Karpas-422 (cell line): ENCODE measurements at regions not wholly inside any gene's neighbourhood (a gene's known extent, or its start where the extent isn't known, plus 50 kb on each side); places are given as distances from the start of the nearest gene placed in this dataset.

Experiments
- DNase-seq: peaks from one replicate; pipeline ENCODE4 v3.0.0-alpha.2; 2015
- H2AFZ ChIP-seq: fragments of 200-600 bp; sonication (generic); 2 replicates; pipeline ENCODE4 v1.6.1; 2014; ENCODE audit warnings: antibody characterized with exemption, low read length, mixed read lengths
- H3K27ac ChIP-seq: fragments of 200-600 bp; sonication (generic); 2 replicates; pipeline ENCODE4 v1.5.1; 2014; ENCODE audit warnings: mild to moderate bottlenecking, low read length, moderate library complexity
- H3K27me3 ChIP-seq: fragments of 200-600 bp; sonication (generic); 2 replicates; pipeline ENCODE4 v1.6.1; 2014; ENCODE audit warnings: low read length, mixed read lengths
- H3K36me3 ChIP-seq: fragments of 200-600 bp; sonication (generic); 2 replicates; pipeline ENCODE4 v1.6.1; 2014; ENCODE audit warnings: low read length, mixed read lengths; ENCODE audit not compliant: insufficient read depth
- H3K4me1 ChIP-seq: fragments of 200-600 bp; sonication (generic); 2 replicates; pipeline ENCODE4 v1.6.1; 2014; ENCODE audit warnings: mild to moderate bottlenecking, low read length, mixed read lengths
- H3K4me2 ChIP-seq: fragments of 200-600 bp; sonication (generic); 2 replicates; pipeline ENCODE4 v1.6.1; 2014; ENCODE audit warnings: low read length, low read depth, mild to moderate bottlenecking; ENCODE audit not compliant: poor library complexity, severe bottlenecking
- H3K4me3 ChIP-seq: fragments of 200-600 bp; sonication (generic); 2 replicates; pipeline ENCODE4 v1.5.1; 2014; ENCODE audit warnings: mild to moderate bottlenecking, antibody characterized with exemption, low read length, mixed read lengths
- H3K79me2 ChIP-seq: fragments of 200-600 bp; sonication (generic); 2 replicates; pipeline ENCODE4 v1.6.1; 2014; ENCODE audit warnings: mild to moderate bottlenecking, low read length, mixed read lengths
- H3K9ac ChIP-seq: fragments of 200-600 bp; sonication (generic); 2 replicates; pipeline ENCODE4 v1.6.0; 2014; ENCODE audit warnings: low read length
- H3K9me2 ChIP-seq: fragments of 200-600 bp; sonication (generic), shearing (Covaris generic); replicated peaks from 2 replicates; pipeline ENCODE4 v1.6.0; 2014; ENCODE audit warnings: mild to moderate bottlenecking, low read length, moderate library complexity; ENCODE audit not compliant: insufficient read depth
- H3K9me3 ChIP-seq: fragments of 300-700, 200-600 bp; sonication (generic); 2 replicates; pipeline ENCODE4 v1.6.1; 2014; ENCODE audit warnings: low read length, mixed read lengths
- H4K20me1 ChIP-seq: fragments of 200-600 bp; sonication (generic); 2 replicates; pipeline ENCODE4 v1.6.1; 2014; ENCODE audit warnings: mild to moderate bottlenecking, antibody characterized with exemption, low read length, low read depth; ENCODE audit not compliant: insufficient read depth

GRCh38 chr10:54880996-54881395 lies 80.0 kb upstream of the PCDH15 start:
- H3K4me2 ChIP-seq = no peak overlapping the region
- H3K4me1 ChIP-seq = no peaks in the 10 kb centered on the region
- H4K20me1 ChIP-seq = no peaks in the 10 kb centered on the region
- peaks cover 8% of the 10 kb centered on the region for H3K9me3 ChIP-seq
- no peak overlapping the region for H3K4me3 ChIP-seq
- H3K27me3 ChIP-seq = no peaks in the 10 kb centered on the region
- H2AFZ ChIP-seq = no peak overlapping the region
- no peak for DNase-seq
- H3K36me3 ChIP-seq = no peaks in the 10 kb centered on the region
- no peak overlapping the region for H3K27ac ChIP-seq
- H3K9me2 ChIP-seq = no peaks in the 10 kb centered on the region
- no peaks in the 10 kb centered on the region for H3K79me2 ChIP-seq
- H3K9ac ChIP-seq = no peak overlapping the region

- no peak overlapping the region for H2AFZ ChIP-seq
- no peak for DNase-seq
- H3K9me3 ChIP-seq = peaks cover 33% of the 10 kb centered on the region
- H4K20me1 ChIP-seq = no peaks in the 10 kb centered on the region
- no peak overlapping the region for H3K4me2 ChIP-seq
- H3K9me2 ChIP-seq = no peaks in the 10 kb centered on the region
- no peak overlapping the region for H3K9ac ChIP-seq
- H3K27ac ChIP-seq = no peak overlapping the region
- H3K79me2 ChIP-seq = no peaks in the 10 kb centered on the region
- H3K27me3 ChIP-seq = no peaks in the 10 kb centered on the region
- no peaks in the 10 kb centered on the region for H3K4me1 ChIP-seq
- no peak overlapping the region for H3K4me3 ChIP-seq
- no peaks in the 10 kb centered on the region for H3K36me3 ChIP-seq
Measured at GRCh38 chr10:54869022-54869421, 68.0 kb upstream of the PCDH15 start.

- no peak overlapping the region for H2AFZ ChIP-seq
- H4K20me1 ChIP-seq = no peaks in the 10 kb centered on the region
- no peak overlapping the region for H3K27ac ChIP-seq
- no peaks in the 10 kb centered on the region for H3K27me3 ChIP-seq
- no peaks in the 10 kb centered on the region for H3K4me1 ChIP-seq
- no peak for DNase-seq
- peaks cover 37% of the 10 kb centered on the region for H3K9me3 ChIP-seq
- H3K9ac ChIP-seq = no peak overlapping the region
- H3K36me3 ChIP-seq = no peaks in the 10 kb centered on the region
- no peak overlapping the region for H3K4me2 ChIP-seq
- no peaks in the 10 kb centered on the region for H3K9me2 ChIP-seq
- no peaks in the 10 kb centered on the region for H3K79me2 ChIP-seq
- no peak overlapping the region for H3K4me3 ChIP-seq
Measured at GRCh38 chr10:54866666-54867065, 65.6 kb upstream of the PCDH15 start.

- Histone ChIP-seq H3K4me2 (no peak overlapping the region), H4K20me1 (no peaks in the 10 kb centered on the region), H3K9me2 (no peaks in the 10 kb centered on the region), H3K79me2 (no peaks in the 10 kb centered on the region), H3K4me3 (no peak overlapping the region), H3K27me3 (no peaks in the 10 kb centered on the region), H3K27ac (no peak overlapping the region), H3K9ac (no peak overlapping the region), H2AFZ (no peak overlapping the region), H3K36me3 (no peaks in the 10 kb centered on the region), H3K9me3 (peaks cover 28% of the 10 kb centered on the region), H3K4me1 (no peaks in the 10 kb centered on the region)
- no peak for DNase-seq
Measured at GRCh38 chr10:54854843-54855242, 53.8 kb upstream of the PCDH15 start.

GRCh38 chr10:54854389-54854788 lies 53.4 kb upstream of the PCDH15 start:
- DNase-seq = no peak
- H3K4me2 ChIP-seq = no peak overlapping the region
- no peaks in the 10 kb centered on the region for H4K20me1 ChIP-seq
- no peaks in the 10 kb centered on the region for H3K9me2 ChIP-seq
- H3K9ac ChIP-seq = no peak overlapping the region
- H2AFZ ChIP-seq = no peak overlapping the region
- H3K79me2 ChIP-seq = no peaks in the 10 kb centered on the region
- no peaks in the 10 kb centered on the region for H3K4me1 ChIP-seq
- H3K27ac ChIP-seq = no peak overlapping the region
- peaks cover 26% of the 10 kb centered on the region for H3K9me3 ChIP-seq
- H3K27me3 ChIP-seq = no peaks in the 10 kb centered on the region
- H3K4me3 ChIP-seq = no peak overlapping the region
- H3K36me3 ChIP-seq = no peaks in the 10 kb centered on the region

GRCh38 chr10:54853883-54854282 lies 52.9 kb upstream of the PCDH15 start:
- H3K9ac ChIP-seq = no peak overlapping the region
- no peaks in the 10 kb centered on the region for H4K20me1 ChIP-seq
- no peaks in the 10 kb centered on the region for H3K9me2 ChIP-seq
- no peaks in the 10 kb centered on the region for H3K27me3 ChIP-seq
- H2AFZ ChIP-seq = no peak overlapping the region
- no peak overlapping the region for H3K4me2 ChIP-seq
- H3K27ac ChIP-seq = no peak overlapping the region
- H3K4me1 ChIP-seq = no peaks in the 10 kb centered on the region
- DNase-seq = no peak
- H3K4me3 ChIP-seq = no peak overlapping the region
- H3K79me2 ChIP-seq = no peaks in the 10 kb centered on the region
- peaks cover 22% of the 10 kb centered on the region for H3K9me3 ChIP-seq
- no peaks in the 10 kb centered on the region for H3K36me3 ChIP-seq
